HG03159 (cell line): ENCODE measurements at regions not wholly inside any gene's neighbourhood (a gene's known extent, or its start where the extent isn't known, plus 50 kb on each side); places are given as distances from the start of the nearest gene placed in this dataset.
"Not testable (repeated sequence)": the region's sequence is repeated elsewhere in the genome, so short reads cannot be mapped to it uniquely, and the experiment has no call there.

Experiments
- ATAC-seq: cut with Tn5 transposase; IDR thresholded peaks from one replicate; pipeline ENCODE4 v1.9.1; 2021; ENCODE audit warnings: mild to moderate bottlenecking, moderate library complexity; ENCODE audit not compliant: unreplicated experiment

GRCh38 chr4:158122501-158122900 is 50.3 kb downstream of the GASK1B start:
- ATAC-seq: no peak

GRCh38 chr4:158121161-158121579 is 51.7 kb downstream of the GASK1B start:
- no peak for ATAC-seq

DNA sequence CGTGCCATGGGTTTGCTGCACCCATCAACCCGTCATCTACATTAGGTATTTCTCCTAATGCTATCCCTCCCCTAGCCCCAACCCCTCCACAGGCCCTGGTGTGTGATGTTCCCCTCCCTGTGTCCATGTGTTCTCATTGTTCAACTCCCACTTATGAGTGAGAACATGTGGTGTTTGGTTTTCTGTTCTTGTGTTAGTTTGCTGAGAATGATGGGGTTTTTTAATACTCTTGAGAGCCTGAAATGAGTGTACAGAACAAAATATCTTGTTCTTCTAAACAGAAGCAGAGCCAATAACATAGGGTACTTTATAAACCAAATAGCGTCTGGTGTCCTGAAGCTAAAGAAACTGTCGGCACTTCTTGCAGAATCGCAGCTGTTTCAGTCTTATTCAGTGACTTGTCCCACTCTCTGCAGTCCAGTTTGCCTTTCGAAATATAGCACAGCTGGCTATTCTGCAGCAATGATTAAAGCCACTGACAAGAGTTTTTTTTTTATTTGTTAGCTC is 52.1 kb downstream of the GASK1B start:
- ATAC-seq: not testable (repeated sequence)

DNA sequence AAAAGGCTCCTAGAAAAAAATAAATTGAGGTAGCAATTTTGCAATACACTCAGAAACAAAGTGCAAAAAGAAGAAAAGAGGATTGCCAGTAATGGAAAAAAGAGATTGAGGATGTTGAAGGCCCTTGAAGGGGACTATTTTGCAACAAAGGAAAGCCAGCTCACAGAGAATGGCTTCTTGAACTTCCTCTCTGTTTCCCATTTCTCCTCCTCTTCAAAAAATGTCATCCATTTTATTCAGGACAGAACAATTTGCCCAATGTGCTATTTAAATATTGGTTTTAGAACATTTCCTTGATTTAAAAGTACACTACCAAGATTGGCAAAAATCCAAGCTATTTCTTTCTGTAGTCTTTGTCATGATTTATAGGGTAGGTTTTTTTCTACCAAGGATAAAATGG is 60.2 kb downstream of the GASK1B start:
- ATAC-seq: no peak

- no peak for ATAC-seq
These were observed 61.6 kb downstream of the GASK1B start for GRCh38 chr4:158111241-158111640.

GRCh38 chr4:158102904-158103303 is 69.9 kb downstream of the GASK1B start:
- ATAC-seq: no peak

DNA sequence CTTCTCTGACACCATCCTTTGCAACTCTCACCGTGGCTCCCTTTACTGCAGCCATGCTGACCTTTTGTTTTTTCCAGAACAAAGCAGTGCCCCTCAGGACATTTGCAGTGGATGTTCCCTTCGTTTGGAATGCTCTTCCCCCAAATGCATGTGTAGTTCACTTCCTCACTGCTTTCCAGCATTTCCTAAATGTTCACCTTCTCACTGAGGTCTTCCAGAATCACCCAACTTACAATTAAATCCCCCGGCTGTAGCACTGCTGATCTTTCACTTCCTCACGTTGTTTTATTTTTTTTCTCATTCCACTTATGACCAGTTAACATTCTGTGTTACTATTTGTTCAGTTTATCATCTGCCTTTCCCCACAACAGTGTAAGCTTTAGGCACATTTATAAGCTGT is 73.1 kb downstream of the GASK1B start:
- ATAC-seq: no peak

DNA sequence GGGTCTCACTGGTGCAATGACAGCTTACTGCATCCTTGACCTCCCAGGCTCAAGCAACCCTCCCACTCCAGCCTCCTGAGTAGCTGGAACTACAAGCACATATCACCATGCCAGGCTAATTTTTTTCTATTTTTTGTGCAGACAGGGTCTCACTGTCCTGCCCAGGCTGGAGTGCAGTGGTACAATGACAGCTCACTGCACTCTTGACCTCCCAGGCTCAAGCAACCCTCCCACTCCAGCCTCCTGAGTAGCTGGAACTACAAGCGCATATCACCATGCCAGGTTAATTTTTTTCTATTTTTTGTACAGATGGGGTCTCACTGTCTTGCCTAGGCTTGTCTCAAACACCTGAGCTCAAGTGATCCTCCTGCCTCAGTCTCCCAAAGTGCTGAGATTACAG is 74.0 kb downstream of the GASK1B start:
- ATAC-seq: no peak

- no peak for ATAC-seq
These were observed 78.3 kb downstream of the GASK1B start for GRCh38 chr4:158094413-158095134.

- no peak for ATAC-seq
These were observed 82.5 kb downstream of the GASK1B start for GRCh38 chr4:158090323-158090722.

DNA sequence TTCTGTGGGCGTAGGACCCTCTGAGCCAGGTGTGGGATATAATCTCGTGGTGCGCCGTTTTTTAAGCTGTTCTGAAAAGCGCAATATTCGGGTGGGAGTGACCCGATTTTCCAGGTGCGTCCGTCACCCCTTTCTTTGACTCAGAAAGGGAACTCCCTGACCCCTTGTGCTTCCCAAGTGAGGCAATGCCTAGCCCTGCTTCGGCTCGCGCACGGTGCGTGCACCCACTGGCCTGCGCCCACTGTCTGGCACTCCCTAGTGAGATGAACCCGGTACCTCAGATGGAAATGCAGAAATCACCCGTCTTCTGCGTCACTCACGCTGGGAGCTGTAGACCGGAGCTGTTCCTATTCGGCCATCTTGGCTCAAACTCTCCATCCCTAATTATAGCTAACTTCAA is 82.9 kb downstream of the GASK1B start:
- not testable (repeated sequence) for ATAC-seq

GRCh38 chr4:158080354-158080753 is 92.5 kb downstream of the GASK1B start:
- no peak for ATAC-seq

- no peak for ATAC-seq
These were observed 93.2 kb downstream of the GASK1B start for GRCh38 chr4:158079661-158080060.

GRCh38 chr4:158077835-158078234 is 95.0 kb downstream of the GASK1B start:
- no peak for ATAC-seq

GRCh38 chr4:158074851-158075250 is 98.0 kb downstream of the GASK1B start:
- ATAC-seq: no peak

DNA sequence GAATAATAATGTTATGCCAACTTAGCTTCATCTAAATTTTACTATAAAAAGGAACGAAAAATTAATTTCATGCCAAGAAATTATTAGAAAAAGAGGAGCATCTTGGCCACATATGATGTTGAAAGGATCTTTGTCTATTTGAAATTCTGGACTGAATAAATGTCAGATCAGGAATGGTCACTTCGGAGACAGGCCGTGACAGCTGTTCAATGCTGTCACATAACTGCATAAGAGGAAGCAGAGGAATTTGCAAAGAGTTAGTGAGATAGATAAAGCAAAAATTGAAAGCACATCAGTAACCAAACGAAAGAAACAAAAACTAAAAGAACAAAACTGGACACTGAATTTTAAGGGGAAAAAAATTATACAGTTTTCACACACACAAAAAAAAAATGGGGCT is 100.9 kb downstream of the GASK1B start:
- ATAC-seq: no peak

DNA sequence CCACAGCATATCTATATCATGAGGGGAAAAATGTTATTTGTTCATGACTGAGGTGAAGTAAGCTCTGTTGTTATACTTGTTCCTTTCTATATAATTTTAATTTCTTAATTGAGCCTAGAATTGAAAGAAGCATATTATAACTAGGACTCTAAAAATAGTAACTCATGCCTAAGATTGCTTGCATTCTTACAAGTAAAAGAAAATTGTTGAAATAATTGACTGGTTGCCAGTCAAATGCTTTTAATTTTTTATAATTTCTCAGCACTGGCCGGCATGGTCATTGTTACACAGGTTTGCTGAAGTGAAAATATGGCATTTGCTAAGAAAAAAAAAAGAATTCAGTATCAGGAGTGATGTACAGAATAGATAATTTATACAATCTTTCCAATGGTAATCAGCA is 104.8 kb downstream of the GASK1B start:
- ATAC-seq: no peak

DNA sequence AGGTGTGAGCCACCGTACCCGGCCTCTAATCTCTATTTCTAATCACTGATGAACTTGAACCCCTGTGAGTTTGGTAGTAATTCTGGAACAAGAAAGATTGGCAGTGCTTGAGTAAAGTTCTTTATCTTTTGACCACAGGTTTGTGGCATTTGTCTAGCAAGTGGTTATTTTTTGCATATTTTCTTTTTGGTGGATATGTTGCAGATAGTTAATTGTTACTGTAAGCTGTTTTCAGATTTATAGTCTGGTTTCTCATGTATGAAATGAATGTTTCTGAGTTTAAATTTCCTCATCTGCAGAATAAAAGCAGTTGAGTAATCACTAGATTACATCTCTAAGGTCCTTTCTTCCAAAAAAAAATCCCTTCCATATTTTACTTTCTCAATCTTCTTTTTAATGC is 105.2 kb downstream of the GASK1B start:
- ATAC-seq: no peak

DNA sequence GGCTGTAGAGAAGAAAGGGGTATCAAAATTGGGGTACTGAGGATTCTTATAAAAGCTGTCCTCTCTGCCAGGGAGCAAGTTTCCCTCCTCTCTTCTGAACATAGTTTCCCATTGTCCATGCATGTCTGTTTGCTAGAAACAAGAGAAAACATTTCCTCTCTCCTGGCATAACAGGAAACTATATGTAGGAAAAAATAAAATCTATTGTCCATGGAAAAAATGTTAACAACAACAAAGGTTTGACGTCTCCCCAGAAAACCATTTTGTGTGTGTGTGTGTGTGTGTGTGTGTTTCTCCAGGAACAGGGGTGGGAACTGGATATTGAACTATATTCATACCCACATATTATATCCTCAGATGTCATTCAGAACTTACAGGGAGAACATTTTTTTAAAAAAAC is 107.2 kb downstream of the GASK1B start:
- ATAC-seq: no peak

DNA sequence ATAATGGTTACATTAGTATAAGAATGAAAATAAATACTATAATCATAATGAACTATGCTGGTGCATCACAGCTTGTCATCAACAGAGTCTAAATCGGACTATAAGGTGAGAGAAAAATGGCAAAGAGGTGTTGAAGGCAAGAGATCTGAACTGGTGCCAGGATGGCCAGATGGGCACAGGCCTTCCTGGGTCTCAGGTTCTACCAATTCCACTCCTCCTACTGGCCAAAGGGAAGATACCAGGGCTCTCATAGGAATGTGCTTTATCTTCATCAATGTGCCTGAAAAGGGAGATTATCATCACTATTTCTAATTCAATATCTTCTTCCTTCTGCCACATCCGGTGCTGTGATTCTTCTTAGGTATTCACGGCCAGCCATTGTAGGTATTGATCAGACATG is 107.6 kb downstream of the GASK1B start:
- ATAC-seq: no peak

GRCh38 chr4:158056689-158057245 is 116.1 kb downstream of the GASK1B start:
- ATAC-seq: no peak

GRCh38 chr4:158055668-158056067 is 117.2 kb downstream of the GASK1B start:
- no peak for ATAC-seq

DNA sequence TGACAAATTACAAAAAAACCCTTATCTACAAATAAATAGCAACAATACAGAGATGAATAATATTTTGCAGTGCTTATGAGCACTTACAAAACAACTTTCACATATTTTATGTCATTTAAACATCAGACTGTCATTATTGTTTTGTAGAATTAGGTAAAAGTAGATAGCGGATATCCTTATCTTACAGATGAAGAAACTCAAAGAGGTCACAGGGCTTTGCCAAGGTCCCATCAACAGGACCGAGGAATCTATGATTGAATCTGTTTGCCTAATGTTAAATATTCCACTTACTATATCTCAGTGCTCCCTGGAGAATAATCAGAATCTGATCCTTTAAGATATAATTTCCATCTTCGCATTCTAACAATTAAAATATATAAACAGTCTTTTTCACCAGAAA is 119.0 kb downstream of the GASK1B start:
- ATAC-seq: no peak
